GM21526 (cell line): ENCODE measurements at regions not wholly inside any gene's neighbourhood (a gene's known extent, or its start where the extent isn't known, plus 50 kb on each side); places are given as distances from the start of the nearest gene placed in this dataset.
"Not testable (repeated sequence)": the region's sequence is repeated elsewhere in the genome, so short reads cannot be mapped to it uniquely, and the experiment has no call there.

Experiments used
- ATAC-seq: cut with Tn5 transposase; IDR thresholded peaks from one replicate; pipeline ENCODE4 v1.9.1; 2021; ENCODE audit warnings: moderate library complexity; ENCODE audit not compliant: unreplicated experiment, low FRiP score

DNA sequence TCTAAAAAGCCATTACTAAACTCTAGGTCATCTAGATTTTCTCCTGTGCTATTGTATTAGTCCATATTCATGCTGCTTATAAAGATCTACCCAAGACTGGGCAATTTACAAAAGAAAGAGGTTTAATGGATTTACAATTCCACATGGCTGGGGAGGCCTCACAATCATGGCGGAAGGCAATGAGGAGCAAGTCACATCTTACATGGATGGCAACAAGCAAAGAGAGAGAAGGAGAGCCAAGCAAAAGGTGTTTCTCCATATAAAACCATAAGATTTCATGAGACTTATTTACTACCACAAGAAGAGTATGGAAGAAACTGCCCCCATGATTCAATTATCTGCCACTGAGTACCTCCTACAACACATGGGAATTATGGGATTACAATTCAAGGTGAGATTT is 69.6 kb upstream of the CCDC6 start:
- not testable (repeated sequence) for ATAC-seq

DNA sequence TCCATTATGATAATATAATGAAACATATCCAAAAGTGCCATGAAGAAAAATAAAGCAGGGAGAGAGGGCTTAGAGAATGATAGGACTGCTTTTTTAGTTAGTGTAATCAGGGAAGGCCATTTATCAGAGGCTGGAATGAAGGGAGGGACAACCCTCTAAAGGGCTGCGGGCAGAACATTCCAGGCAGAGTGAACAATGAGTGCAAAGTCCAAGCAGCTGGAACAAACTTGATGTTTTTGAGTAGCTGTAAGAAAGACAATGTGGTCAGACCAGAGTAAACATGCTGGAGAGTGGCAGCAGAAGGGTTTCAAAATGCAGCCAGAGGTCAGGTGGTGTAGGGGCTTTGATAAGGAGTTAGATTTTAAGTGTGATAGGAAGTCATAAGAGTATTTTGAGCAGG is 65.6 kb upstream of the CCDC6 start:
- no peak for ATAC-seq

DNA sequence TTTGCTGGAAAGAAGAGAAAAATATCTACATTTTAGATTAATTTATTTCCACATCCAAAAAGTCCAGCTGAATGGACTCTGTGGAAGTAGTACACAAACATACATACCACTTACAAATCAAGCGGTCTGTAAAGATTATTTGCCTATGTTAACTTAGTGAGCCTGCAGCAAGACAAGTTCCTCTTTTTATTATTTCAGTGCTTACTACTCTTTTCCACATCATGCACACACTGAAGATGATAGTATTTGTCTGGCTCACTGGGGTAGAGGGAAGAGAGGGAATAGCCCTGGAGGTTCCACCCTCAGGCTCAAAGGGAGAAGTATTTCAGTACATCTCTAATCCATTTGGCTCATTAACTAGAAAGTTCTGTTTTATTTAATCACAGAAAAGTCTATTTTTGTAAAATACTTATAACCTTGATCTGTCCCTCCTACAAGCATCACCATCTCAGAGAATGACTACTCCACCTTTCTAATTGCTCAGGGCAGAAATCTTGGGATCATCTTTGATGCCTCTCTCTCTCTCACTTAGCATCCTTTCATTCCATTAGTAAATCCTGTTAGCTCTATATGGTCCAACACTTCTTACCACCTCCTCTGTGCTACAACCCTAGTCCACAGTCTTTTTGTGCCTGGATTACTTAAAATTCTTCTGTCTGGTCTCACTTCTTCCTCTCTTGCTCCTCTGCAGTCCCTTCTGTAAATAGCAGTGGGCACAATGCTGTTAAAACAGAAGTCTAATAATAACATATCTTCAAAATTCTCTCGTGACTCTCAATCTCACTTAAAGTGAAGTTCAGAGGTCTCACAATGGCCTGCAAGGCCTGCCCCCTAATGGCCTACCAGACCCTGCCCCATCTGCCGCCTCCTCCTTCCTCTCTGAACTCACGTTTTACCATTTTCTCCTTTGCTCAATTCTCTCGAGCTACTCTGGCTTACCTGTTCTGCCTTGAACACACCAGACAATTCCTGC is 64.3 kb upstream of the CCDC6 start:
- ATAC-seq = peak; percentile 76

DNA sequence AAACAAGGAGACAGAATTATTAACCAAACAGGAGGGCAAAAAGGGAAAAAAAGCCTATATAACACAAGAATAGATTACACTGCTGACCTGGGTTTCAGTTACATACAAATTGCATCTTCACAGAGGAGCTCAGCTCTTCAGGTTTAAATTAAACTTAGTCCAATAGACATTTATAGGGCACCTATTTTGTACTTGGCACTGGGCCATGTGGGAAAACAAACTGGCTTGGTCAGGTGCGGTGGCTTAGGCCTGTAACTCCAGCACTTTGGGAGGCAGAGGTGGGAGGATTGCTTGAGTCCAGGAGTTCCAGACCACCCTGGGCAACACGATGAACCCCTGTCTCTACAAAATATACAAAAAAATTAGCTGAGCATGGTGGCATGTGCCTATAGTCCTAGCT is 62.3 kb upstream of the CCDC6 start:
- ATAC-seq = no peak

DNA sequence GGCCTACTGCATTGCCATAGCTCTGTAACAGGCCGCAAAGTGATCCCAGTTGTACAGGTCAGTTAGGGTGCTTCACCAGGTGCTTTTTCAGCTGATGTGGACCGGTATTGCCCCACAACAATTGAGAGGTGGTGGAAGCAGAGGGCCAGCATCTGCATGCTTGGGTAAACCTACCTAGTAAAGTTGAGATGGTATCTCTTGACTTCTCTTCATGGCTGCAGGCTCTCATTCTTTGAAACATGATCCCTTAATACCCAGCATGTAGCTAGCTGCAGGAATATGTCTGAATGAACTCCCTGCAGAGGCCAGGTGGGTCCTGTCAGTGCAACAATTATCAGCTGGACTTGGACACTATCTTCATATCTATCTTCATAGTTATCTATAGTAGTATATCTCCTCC is 60.7 kb upstream of the CCDC6 start:
- ATAC-seq = no peak

DNA sequence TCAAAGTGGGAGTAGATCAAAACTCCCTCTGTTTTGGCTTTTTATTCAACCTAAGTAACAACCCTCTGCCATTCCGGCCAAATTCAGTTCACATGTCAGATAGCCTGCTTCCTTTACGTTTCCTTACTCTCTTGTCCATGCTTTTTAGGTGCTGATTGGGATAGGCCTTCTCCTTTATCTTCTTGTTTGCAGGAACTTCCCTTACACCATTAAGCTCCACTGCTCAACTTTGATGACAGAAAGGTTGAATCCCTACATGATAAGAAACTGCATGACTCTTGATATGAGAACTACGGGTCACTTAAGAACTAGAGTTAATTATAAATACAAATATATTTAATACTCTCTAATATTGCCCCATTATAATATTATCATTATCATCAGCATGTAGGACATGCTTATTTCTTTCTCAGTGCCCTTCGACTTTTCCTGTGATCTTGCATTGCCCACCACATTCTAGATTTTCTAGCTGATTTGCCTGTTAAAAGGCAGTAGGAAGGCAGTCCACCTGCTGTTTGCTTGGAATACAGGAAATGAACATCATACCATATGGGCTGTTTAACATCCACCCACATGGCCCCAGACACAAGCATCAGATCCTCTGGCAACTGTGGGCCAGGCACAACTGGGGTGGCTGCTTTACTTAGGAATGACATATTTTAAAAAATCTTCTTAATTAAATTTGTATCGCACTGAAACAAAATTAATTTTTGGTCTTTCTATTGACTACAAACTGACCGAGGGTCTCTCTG is 59.7 kb upstream of the CCDC6 start:
- no peak for ATAC-seq

DNA sequence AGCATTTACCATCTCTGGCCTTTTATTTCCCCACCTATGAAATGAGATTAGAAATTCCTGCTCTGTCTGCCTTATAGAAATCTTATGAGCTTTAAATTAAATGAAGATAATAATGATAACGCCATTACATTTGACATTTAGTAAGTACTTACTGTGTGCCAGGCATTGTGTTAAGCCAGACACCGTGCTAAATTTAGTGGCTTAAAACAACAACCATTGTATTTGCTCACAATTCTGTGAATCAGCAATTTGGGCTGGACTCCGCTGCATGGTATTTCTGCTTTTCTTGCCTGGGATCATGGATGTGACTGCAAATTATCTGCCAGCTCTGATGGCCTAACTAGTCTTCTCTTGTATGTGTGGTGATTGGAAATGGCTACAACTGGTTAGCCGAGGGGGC is 56.4 kb upstream of the CCDC6 start:
- no peak for ATAC-seq

DNA sequence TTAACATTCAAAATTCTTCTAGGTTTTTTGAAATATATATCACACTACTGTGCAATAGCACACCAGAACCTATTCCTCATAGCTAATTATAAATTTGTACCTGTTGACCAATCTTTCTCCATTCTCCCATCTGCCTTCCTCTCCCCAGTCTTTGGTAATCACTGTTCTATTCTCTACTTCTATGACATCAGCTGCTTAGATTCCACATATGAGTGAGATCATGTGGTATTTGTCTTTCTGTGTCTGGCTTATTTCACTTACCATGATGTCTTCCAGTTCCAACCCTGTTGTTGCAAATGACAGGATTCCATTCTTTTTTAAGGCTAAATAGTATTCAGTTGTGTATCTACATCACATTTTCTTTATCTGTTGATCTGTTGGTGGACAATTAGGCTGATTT is 54.4 kb upstream of the CCDC6 start:
- no peak for ATAC-seq

DNA sequence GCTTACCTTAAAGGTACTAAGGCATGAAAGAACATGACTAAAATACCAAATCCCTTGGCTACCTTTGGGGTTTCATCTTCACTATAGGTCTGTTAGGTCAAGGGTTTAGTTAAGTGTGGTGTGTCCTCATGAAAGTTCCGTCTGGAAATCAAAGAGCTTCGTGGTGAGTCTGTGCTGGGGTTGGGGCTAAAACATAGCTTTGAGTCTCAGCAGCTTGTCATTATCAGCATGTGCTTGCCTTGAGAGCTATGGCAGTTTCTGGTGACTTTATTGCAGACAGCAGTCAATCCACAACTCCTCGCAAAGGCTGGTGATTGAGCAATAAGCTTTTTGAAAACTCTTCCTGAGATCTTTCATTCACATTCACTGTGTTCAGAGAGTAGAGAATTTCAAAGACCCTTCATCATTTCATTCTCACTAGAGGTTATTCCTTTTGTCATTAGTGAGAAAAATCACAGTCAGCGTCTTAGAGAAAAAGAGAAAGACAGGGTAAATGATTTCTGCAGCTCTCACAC is 53.2 kb upstream of the CCDC6 start:
- ATAC-seq = no peak

DNA sequence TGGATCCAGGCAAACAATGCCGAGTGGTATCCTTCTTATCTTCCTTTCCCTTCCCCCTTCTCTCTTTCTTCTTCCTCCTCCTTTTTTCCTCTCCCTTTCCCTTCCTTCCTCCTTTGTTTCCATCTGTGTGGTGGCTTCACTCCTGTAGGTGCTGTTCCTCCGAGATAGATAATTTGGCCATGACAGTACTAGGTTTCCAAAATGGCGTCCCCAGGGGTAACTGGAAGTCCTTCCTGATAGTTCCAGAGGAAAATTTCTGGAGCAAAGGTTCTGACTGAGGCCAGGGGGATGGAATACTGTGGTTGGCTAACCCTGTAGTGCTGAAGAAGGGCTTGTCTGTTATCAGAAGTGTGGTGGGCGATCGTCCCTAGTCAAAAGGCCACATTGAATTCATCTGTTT is 52.5 kb upstream of the CCDC6 start:
- ATAC-seq = no peak

DNA sequence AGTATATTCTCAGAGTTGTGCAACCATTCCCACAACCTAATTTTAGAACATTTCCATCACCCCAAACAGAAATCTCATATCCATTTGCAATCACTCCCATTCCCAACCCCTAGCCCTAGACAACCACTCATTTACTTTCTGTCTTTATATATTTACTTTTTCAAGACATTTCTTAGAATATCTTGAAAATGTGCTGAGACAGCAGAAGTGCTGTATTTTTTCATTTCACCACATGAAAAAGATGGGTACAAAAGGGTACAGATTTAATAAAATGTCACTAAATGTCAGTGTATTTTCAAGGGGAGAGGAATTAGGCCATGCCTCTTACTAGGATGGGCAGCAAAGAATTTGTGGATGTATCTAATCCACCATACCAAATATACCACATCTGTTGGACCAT is 51.6 kb upstream of the CCDC6 start:
- no peak for ATAC-seq
